Ascending aorta (tissue), 2 donors: ENCODE measurements at regions not wholly inside any gene's neighbourhood (a gene's known extent, or its start where the extent isn't known, plus 50 kb on each side); places are given as distances from the start of the nearest gene placed in this dataset.

Source experiments
- DNase-seq, 2 donors: peaks; one replicate each; pipeline ENCODE4 v3.0.0-alpha.2; 2019; ENCODE audit warnings: low spot score in 2 of 2
- H3K27ac ChIP-seq, 2 donors: fragments of 200-600 bp; sonication (generic); one replicate each; pipeline ENCODE4 v1.5.1; 2016 to 2017; ENCODE audit warnings: mild to moderate bottlenecking in 1 of 2
- H3K27me3 ChIP-seq: fragments of 200-600 bp; sonication (generic); one replicate; pipeline ENCODE4 v1.5.1; 2017
- H3K36me3 ChIP-seq, 2 donors: fragments of 200-600 bp; sonication (generic); one replicate each; pipeline ENCODE4 v1.5.1; 2016
- H3K4me1 ChIP-seq, 2 donors: fragments of 200-600 bp; sonication (generic); one replicate each; pipeline ENCODE4 v1.5.1; 2016 to 2017; ENCODE audit warnings: mild to moderate bottlenecking in 1 of 2
- H3K4me3 ChIP-seq, 2 donors: fragments of 200-600 bp; sonication (generic); one replicate each; pipeline ENCODE4 v1.5.1; 2016 to 2017; ENCODE audit warnings: mild to moderate bottlenecking in 1 of 2
- H3K9me3 ChIP-seq, 2 donors: fragments of 200-600 bp; sonication (generic); one replicate each; pipeline ENCODE4 v1.5.1; 2016
- intact Hi-C: fragments of 100-400 bp; cut with DNase I; formaldehyde crosslinking; loops from one replicate; pipeline ENCODE4 v1.15.1; 2023
- TF ChIP-seq, protein P1 (sequence below), 3 experiments: fragments of 200-600 bp in 2 of 3; fragments of 450-650 bp in 1 of 3; sonication (generic) in 2 of 3; IDR thresholded peaks; one replicate each; pipeline ENCODE4 v1.5.1; 2016 to 2019; ENCODE audit warnings: antibody characterized with exemption in 3 of 3, mild to moderate bottlenecking in 1 of 3, moderate library complexity in 1 of 3

DNA sequence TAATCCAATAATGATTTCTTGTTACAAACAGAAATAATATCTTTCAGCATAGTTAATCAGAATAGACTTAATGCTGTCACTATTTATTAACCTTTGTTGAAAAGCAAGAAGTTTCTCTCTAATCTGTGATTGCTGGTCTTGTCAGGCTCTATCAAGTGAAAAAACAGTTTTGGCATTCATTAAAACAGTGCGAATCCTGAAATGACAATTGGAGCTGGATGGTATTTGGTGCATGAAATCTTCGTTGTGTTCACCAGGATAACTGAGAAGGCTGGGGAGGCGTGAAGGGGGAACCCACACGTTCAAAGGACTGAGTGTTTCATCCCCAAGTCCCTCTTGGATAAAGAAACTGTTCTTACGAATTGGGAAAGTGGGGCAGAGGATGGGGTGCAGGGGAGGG is 190.2 kb upstream of the MYL2 start:
- no peaks in the 10 kb centered on the region for H3K9me3 ChIP-seq
- TF ChIP-seq, protein P1, sequence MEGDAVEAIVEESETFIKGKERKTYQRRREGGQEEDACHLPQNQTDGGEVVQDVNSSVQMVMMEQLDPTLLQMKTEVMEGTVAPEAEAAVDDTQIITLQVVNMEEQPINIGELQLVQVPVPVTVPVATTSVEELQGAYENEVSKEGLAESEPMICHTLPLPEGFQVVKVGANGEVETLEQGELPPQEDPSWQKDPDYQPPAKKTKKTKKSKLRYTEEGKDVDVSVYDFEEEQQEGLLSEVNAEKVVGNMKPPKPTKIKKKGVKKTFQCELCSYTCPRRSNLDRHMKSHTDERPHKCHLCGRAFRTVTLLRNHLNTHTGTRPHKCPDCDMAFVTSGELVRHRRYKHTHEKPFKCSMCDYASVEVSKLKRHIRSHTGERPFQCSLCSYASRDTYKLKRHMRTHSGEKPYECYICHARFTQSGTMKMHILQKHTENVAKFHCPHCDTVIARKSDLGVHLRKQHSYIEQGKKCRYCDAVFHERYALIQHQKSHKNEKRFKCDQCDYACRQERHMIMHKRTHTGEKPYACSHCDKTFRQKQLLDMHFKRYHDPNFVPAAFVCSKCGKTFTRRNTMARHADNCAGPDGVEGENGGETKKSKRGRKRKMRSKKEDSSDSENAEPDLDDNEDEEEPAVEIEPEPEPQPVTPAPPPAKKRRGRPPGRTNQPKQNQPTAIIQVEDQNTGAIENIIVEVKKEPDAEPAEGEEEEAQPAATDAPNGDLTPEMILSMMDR (IDR thresholded peaks at IDR 0.05) = no peak
- H3K27ac ChIP-seq = no peak overlapping the region
- no peak for DNase-seq
- H3K36me3 ChIP-seq = no peaks in the 10 kb centered on the region
- H3K4me3 ChIP-seq = no peak overlapping the region
- intact Hi-C loops = no loop called here
- H3K4me1 ChIP-seq = no peaks in the 10 kb centered on the region
- no peaks in the 10 kb centered on the region for H3K27me3 ChIP-seq

DNA sequence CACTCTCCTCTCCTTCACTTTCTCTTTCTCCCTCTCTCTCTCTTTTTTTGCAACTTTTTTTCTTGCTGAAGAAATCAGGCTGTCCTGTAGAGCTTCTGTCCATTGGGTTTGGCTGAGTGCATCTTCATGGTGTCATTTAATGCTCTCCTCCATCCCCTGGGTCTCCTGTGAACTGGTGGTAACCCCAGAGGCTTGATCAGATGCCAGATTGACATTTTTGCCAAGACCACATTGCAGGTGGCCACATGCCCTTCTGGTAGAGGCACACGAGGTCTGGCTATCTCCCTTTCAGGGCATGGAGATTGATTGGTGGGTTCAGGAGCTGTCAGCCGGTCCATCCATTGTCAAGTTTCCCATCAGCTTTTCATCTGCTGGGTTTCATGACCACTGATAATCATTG is 188.3 kb upstream of the MYL2 start:
- no peak for DNase-seq
- Histone ChIP-seq H3K9me3 (no peaks in the 10 kb centered on the region), H3K27ac (no peak overlapping the region), H3K36me3 (no peaks in the 10 kb centered on the region), H3K27me3 (no peaks in the 10 kb centered on the region), H3K4me3 (no peak overlapping the region), H3K4me1 (no peaks in the 10 kb centered on the region)
- intact Hi-C loops = no loop called here
- TF ChIP-seq, protein P1 (IDR thresholded peaks at IDR 0.05) = no peak

DNA sequence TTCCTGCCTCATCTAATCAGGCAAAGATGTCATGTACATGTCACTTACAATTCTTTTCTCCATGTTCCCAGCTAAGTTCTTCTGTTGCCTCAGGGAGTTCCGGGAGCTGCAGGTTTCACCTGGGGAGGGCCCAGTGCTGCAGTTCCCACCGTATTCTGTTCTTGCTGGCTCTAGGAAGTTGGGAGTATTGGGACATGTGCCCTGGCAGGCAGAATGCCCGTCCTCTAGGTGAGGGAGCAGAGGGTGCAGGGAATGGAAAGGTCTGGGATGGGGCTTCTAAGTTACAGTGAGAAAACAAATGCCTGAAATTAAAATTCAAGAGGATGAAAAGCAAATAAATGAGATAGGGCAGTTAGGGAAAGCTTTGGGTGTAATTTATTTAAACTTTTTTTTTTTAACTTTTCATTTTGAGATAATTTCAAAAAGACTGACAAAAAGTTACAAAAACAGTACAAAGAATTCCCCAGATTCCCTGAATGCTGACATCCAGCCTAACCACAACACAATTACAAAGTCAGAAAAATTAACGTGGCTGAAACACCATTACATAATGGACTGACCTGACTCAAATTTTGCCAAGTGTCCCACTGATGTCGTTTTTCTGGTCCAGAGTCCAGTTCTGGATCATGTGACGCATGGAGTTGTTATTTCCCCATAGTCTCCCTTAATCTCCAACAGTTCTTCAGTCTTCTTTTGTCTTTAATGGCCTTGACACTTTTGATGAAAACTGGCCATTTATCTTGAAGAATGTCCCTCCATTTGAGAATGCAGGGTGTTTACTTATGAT is 187.2 kb upstream of the MYL2 start:
- no peak for DNase-seq
- Histone ChIP-seq H3K4me3 (no peak overlapping the region), H3K27ac (no peak overlapping the region), H3K27me3 (no peaks in the 10 kb centered on the region), H3K9me3 (no peaks in the 10 kb centered on the region), H3K4me1 (no peaks in the 10 kb centered on the region), H3K36me3 (no peaks in the 10 kb centered on the region)
- TF ChIP-seq, protein P1 (IDR thresholded peaks at IDR 0.05) = no peak
- intact Hi-C loops = no loop called here

DNA sequence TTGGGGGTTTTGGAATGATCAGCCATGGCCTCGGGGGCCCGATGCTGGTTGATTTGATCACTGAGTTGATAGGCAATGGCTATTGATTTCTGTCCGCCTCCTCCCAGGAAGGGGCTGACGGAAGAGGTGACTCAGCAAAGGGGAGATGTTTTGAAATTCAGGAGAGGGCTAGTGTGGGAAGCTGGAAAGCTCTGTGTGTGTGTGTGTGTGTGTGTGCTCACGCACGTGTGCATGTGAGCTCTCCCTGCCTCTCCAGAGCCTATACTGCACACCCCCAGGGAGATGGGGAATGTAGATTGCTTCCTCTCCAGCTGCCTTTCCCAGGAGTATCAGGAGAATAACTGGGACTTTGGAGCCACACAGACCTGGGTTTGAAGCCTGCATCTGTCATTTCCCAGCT is 184.9 kb upstream of the MYL2 start:
- H3K4me3 ChIP-seq = no peak overlapping the region
- H3K27me3 ChIP-seq = no peaks in the 10 kb centered on the region
- TF ChIP-seq, protein P1 (IDR thresholded peaks at IDR 0.05) = no peak
- no peaks in the 10 kb centered on the region for H3K4me1 ChIP-seq
- H3K27ac ChIP-seq = no peak overlapping the region
- H3K9me3 ChIP-seq = no peaks in the 10 kb centered on the region
- intact Hi-C loops = no loop called here
- no peaks in the 10 kb centered on the region for H3K36me3 ChIP-seq
- DNase-seq = no peak

DNA sequence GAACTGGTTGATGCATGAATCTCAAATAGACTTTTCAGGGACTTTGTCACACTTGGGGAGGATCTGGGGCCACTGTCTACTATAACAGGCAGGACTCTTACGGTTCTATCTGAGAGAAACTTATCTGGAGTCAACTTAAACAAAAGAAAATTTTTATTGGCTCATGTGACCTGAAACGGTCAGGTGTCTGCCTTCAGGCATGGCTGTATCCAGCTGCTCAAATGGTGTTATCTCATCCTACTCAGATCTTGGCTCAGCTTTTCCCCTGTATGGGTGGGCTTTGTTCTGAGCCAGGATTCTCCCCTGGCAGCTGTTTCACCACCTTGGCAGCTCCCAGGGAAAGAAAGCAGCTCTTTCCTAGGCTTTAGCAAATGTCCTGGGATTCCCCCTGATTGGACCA is 183.2 kb upstream of the MYL2 start:
- Histone ChIP-seq H3K4me3 (no peak overlapping the region), H3K4me1 (no peaks in the 10 kb centered on the region), H3K36me3 (no peaks in the 10 kb centered on the region), H3K9me3 (no peaks in the 10 kb centered on the region), H3K27ac (no peak overlapping the region), H3K27me3 (no peaks in the 10 kb centered on the region)
- DNase-seq = no peak
- intact Hi-C loops = no loop called here
- TF ChIP-seq, protein P1 (IDR thresholded peaks at IDR 0.05) = no peak
